ENCODE measurements at regions not wholly inside any gene's neighbourhood (a gene's known extent, or its start where the extent isn't known, plus 50 kb on each side); places are given as distances from the start of the nearest gene placed in this dataset.
"Not testable (repeated sequence)": the region's sequence is repeated elsewhere in the genome, so short reads cannot be mapped to it uniquely, and the experiment has no call there.

- DNase-seq, result no peak
Measured at GRCh38 chr4:124939908-124940307, 227.4 kb upstream of the ANKRD50 start.

- no peak for DNase-seq
Measured at GRCh38 chr4:124938836-124939235, 226.3 kb upstream of the ANKRD50 start.

DNA sequence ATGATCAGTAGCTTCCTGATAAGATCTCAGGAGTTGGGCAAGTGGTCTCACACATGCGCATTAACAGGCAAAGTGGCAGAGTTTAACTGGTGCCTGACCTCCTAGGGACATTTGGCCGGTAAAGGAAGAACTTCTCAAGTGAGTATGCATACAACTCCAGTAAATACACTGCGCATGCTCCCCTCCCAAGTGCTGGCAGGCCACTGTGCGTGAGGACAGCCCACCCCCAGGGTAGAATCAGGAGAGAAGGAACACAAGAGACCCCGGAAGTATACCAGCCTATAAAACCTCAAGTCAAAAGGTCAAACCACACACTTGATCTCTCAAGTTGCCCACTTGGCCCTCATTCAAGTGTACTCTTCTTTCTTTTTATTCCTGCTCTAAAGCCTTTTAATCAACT, 225.5 kb upstream of the ANKRD50 start:
- no peak for DNase-seq

- no peak for DNase-seq
Measured at GRCh38 chr4:124936427-124936826, 223.9 kb upstream of the ANKRD50 start.

DNA sequence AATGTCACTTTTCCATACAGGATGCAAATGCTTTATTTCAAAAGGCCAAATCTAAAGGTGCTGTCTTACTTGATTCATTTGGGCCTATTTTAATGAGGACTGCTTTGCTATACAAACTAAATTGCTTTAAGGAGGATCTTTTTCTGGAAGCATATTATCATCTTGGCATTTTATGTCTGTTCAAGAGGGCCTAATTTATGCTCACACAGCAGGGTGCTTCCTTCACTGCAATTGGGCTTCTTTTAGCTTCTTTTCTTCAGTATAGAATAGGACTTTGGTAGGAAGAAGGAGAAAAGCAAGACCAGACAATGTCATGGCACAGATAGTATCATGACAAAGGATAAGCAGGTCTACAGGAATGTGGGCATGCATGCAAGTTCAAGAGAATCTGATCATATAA, 222.4 kb upstream of the ANKRD50 start:
- no peak for DNase-seq

GRCh38 chr4:124933521-124933920, 221.0 kb upstream of the ANKRD50 start:
- no peak for DNase-seq

DNA sequence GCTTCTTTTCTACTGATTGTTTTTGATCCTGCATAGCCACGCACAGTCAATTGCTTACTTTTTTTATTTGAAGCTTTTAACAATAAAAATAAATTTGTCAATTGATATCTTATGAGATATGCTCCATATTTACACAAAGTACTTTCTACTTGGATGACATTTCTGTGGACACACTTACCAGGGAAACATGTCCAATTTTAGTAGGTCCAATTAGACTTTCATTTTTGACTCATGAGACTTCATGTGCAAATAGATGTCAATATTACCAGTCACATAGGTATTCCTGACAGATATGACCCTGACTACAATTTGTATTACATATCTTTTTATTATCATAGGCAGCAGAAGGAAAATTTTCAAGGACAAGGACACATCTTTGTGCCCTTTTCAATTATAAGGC, 219.9 kb upstream of the ANKRD50 start:
- no peak for DNase-seq

DNA sequence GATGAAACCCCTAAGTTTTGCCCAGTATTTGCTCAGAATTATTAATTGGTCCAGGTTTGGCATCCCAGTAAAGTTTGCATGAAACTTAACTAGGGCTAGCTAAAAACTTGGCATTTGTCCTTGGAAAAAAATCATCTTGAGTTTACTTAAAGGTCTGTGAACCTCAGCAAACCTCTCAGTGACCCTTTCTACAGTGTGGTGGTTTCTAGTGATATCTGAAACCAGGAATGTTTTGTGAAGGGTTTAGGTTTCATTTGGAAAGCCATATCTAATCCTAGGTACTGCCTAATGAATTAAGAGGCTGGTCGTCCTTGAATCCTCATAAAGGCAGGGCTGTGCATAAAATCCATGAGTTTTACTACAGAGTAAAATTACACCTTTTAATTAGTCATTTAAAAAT, 218.5 kb upstream of the ANKRD50 start:
- no peak for DNase-seq

DNA sequence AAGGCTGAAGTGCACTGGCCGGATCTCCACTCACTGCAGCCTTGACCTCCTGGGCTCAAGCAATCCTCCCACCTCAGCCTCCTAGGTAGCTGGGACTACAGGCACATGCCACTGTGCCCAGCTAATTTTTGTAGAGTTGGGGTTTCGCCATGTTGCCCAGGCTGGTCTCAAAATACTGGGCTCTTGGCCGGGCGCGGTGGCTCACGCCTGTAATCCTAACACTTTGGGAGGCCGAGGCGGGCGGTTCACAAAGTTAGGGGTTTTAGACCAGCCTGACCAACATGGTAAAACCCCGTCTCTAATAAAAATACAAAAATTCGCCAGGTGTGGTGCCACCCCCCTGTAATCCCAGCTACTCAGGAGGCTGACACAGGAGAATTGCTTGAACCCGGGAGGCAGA, 210.2 kb upstream of the ANKRD50 start:
- DNase-seq, result not testable (repeated sequence)

GRCh38 chr4:124918559-124919122, 206.1 kb upstream of the ANKRD50 start:
- no peak for DNase-seq

DNA sequence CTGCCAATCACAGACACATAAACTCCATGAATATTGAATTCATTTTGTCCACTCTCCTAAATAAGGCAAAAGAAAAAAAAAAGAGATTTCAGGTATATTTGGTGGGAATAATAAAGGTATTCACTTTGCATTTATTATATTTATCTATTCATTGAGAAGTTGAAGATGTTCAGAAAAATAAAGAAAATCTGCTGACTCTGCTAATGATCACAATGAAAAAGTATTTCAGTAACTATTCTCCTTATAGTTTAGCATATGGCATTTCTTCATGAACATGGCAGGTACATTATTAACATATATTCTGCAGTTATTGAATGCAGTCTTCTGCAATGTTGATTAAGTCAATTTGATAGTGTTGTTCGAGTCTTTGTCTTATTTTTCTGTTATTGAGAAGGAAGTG, 202.5 kb upstream of the ANKRD50 start:
- DNase-seq, result no peak

GRCh38 chr4:124913237-124913636, 200.7 kb upstream of the ANKRD50 start:
- no peak for DNase-seq

DNA sequence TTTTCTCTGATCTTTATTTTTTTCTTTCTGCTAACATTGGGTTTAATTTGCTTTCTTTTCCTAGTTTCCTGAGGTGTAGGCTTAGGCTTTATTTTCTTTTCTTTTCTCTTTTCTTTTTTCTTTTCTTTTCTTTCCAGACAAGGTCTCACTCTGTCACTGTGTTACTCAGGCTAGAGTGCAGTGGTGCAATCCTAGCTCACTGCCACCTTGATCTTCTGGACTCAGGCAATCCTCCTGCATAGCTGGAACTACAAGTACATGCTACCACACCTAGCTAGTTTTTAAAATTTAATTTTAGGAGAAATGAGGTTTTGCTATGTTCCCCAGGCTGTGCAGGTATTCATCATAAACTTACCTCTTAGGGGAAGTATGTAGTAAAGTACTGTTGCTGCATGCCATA, 197.8 kb upstream of the ANKRD50 start:
- no peak for DNase-seq

GRCh38 chr4:124907881-124908280, 195.3 kb upstream of the ANKRD50 start:
- DNase-seq, result no peak

DNA sequence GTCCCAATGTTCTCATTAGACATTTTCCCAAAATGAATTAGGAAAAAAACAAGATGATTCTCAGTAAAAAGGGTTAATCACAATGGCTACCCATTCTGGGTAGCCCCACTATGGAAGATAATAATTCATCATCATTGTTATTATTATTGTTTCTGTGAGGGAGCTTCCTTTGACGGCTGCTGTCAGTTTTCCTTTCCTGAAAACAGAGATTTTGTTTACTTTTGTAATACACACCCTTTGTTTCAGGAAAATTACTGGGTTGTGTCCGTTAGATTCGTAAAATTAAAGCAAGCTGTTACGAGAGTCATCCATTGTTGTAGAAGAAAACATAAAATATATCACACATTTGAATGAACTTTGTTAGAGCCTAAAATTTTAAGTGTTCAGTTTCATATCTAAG, 192.9 kb upstream of the ANKRD50 start:
- DNase-seq, result no peak

- DNase-seq, result no peak
Measured at GRCh38 chr4:124904723-124905388, 192.3 kb upstream of the ANKRD50 start.

- DNase-seq, result peak; percentile 9
Measured at GRCh38 chr4:124903995-124904722, 191.6 kb upstream of the ANKRD50 start.

DNA sequence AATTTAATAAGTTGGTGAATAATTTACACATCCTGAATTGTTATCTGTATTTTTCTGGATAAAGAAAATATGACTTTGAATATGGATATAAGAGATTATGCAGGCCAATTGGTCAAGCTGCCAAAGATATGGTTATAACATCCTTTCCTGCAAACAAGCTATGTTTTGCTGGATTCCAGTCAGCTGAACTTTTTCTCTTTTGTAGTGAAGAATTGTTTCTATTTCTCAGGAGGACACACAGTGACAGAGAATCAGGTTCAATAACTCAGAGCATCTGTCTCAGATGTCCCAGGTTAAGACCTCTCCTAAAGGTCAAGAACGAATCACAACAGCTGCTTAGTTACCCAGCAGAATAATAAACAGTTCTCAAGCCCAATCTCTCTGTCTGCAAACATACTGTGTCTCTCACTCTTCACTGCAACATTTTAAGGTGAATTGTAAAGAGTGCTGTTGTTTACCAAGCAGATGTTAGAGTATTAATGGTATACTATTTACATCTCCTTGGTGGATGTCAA, 189.5 kb upstream of the ANKRD50 start:
- DNase-seq, result no peak

DNA sequence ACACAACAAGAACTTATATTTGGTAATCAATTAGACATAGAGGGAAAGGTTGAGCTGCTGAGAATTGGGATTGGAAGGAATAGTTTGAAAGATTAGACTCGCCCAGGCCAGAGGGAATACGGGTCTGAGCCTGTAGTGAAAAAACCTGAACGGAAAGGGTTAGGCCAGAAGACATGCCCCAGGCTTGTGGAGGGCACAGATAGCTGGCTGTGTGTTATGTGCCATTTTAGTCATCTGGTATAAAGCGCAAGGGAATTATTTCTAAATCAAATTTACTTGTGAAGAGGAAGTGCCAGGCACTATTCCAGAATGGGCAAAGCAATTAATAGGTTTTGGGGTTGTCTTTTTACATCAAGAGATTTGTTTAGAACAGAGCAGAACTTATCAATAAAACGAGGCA, 187.5 kb upstream of the ANKRD50 start:
- no peak for DNase-seq

- no peak for DNase-seq
Measured at GRCh38 chr4:124890522-124890921, 178.0 kb upstream of the ANKRD50 start.

GRCh38 chr4:124887739-124888138, 175.2 kb upstream of the ANKRD50 start:
- no peak for DNase-seq

GRCh38 chr4:124884316-124884715, 171.8 kb upstream of the ANKRD50 start:
- no peak for DNase-seq

GRCh38 chr4:124883632-124884031, 171.1 kb upstream of the ANKRD50 start:
- DNase-seq, result no peak

- DNase-seq, result no peak
Measured at GRCh38 chr4:124879195-124879594, 166.7 kb upstream of the ANKRD50 start.

GRCh38 chr4:124874172-124874450, 161.6 kb upstream of the ANKRD50 start:
- no peak for DNase-seq
